Cardiac muscle cell (in vitro differentiated cells and primary cell): ENCODE measurements at regions not wholly inside any gene's neighbourhood (a gene's known extent, or its start where the extent isn't known, plus 50 kb on each side); places are given as distances from the start of the nearest gene placed in this dataset.
"Not testable (repeated sequence)": the region's sequence is repeated elsewhere in the genome, so short reads cannot be mapped to it uniquely, and the experiment has no call there.

Source experiments
- DNase-seq, 2 donors: peaks; one replicate each; pipeline versions ENCODE4 v3.0.0 to v3.0.0-alpha.2; 2010 to 2017; ENCODE audit warnings: low read depth in 1 of 2, low spot score in 1 of 2
- H3K27ac ChIP-seq: fragments of 200-600 bp; sonication (generic); 2 replicates; pipeline ENCODE4 v1.5.1; 2016
- H3K27me3 ChIP-seq: fragments of 200-600 bp; sonication (generic); 2 replicates; pipeline ENCODE4 v1.6.0; 2016; ENCODE audit warnings: control low read depth
- H3K36me3 ChIP-seq: fragments of 200-600 bp; sonication (generic); 2 replicates; pipeline ENCODE4 v1.5.1; 2016; ENCODE audit warnings: control low read depth
- H3K4me1 ChIP-seq: fragments of 200-600 bp; sonication (generic); 2 replicates; pipeline ENCODE4 v1.8.1; 2017; ENCODE audit warnings: low read depth, mild to moderate bottlenecking, mixed run types
- H3K4me3 ChIP-seq: fragments of 200-600 bp; sonication (generic); 2 replicates; pipeline ENCODE4 v1.5.1; 2016; ENCODE audit warnings: mild to moderate bottlenecking
- H3K9me3 ChIP-seq: fragments of 200-600 bp; sonication (generic); 2 replicates; pipeline ENCODE4 v1.5.1; 2017; ENCODE audit warnings: low read depth, mild to moderate bottlenecking, control low read depth
- TF ChIP-seq, protein P1 (sequence below): IDR thresholded peaks from 2 replicates; pipeline ENCODE4 v1.5.1; 2012; ENCODE audit warnings: low read depth, mild to moderate bottlenecking, low read length

DNA sequence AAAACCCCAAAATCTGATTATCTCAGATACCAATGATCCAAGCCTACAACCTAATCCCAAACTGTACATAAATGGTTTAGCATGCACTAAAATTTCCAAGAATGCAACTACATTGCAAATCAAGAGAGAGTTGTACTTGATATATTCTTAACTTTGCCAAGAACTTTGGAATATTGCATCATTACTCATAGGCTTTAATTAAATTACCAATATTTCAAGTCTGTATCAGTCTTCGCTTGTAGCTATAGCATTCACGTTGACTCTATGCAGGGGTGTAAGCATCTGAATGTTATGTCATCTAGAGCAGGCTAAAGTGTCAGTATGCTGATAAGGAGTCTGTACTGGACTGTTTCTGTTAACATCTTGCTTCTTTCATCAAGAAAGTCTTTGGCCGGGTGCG, 56.3 kb downstream of the FOXI3 start:
- TF ChIP-seq, protein P1, sequence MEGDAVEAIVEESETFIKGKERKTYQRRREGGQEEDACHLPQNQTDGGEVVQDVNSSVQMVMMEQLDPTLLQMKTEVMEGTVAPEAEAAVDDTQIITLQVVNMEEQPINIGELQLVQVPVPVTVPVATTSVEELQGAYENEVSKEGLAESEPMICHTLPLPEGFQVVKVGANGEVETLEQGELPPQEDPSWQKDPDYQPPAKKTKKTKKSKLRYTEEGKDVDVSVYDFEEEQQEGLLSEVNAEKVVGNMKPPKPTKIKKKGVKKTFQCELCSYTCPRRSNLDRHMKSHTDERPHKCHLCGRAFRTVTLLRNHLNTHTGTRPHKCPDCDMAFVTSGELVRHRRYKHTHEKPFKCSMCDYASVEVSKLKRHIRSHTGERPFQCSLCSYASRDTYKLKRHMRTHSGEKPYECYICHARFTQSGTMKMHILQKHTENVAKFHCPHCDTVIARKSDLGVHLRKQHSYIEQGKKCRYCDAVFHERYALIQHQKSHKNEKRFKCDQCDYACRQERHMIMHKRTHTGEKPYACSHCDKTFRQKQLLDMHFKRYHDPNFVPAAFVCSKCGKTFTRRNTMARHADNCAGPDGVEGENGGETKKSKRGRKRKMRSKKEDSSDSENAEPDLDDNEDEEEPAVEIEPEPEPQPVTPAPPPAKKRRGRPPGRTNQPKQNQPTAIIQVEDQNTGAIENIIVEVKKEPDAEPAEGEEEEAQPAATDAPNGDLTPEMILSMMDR = no peak
- Histone ChIP-seq H3K9me3 (no peaks in the 10 kb centered on the region), H3K36me3 (no peaks in the 10 kb centered on the region), H3K4me3 (no peak overlapping the region), H3K4me1 (no peaks in the 10 kb centered on the region), H3K27me3 (no peaks in the 10 kb centered on the region), H3K27ac (no peak overlapping the region)
- DNase-seq = no peak

DNA sequence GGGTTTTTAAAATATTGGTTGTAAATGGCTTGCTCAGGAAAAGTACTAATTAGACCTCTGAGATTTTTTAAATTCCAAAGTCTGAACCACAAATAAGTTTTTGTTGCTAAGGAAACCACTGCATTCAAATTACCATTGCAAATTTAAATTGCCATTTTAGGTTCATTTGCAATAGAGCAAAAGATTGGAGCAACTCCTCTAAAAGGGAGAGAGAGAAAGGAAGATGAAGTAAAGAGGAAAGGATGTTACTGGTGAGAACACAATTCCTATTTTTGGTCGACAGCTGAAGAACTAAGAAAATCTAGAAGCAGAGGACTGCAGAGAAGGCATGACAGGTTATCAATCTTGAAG, 74.9 kb downstream of the FOXI3 start:
- Histone ChIP-seq H3K4me3 (no peak overlapping the region), H3K36me3 (no peaks in the 10 kb centered on the region), H3K27me3 (no peaks in the 10 kb centered on the region), H3K9me3 (no peaks in the 10 kb centered on the region), H3K27ac (no peak overlapping the region), H3K4me1 (no peaks in the 10 kb centered on the region)
- TF ChIP-seq, protein P1 = no peak
- no peak for DNase-seq

DNA sequence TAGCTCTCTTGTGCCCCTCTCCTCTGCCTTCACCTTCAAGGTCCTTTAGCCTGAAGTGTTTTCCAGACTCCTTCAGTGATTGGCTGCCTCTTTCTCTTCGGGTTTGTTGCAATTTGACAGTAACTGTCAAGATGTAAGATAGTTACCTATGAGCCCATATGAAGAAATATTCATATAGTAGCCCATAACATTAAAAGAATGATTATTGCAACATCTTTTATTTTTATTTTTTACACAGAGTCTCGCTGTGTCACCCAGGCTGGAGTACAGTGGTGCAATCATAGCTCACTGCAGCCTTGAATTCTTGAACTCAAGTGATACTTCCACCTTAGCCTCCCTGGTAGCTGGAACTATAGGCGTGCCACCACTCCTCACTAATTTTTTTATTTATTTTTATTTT, 80.5 kb downstream of the FOXI3 start:
- TF ChIP-seq, protein P1 = no peak
- no peak for DNase-seq
- no peaks in the 10 kb centered on the region for H3K4me1 ChIP-seq
- no peaks in the 10 kb centered on the region for H3K36me3 ChIP-seq
- no peaks in the 10 kb centered on the region for H3K9me3 ChIP-seq
- H3K27me3 ChIP-seq = no peaks in the 10 kb centered on the region
- H3K4me3 ChIP-seq = no peak overlapping the region
- H3K27ac ChIP-seq = no peak overlapping the region

DNA sequence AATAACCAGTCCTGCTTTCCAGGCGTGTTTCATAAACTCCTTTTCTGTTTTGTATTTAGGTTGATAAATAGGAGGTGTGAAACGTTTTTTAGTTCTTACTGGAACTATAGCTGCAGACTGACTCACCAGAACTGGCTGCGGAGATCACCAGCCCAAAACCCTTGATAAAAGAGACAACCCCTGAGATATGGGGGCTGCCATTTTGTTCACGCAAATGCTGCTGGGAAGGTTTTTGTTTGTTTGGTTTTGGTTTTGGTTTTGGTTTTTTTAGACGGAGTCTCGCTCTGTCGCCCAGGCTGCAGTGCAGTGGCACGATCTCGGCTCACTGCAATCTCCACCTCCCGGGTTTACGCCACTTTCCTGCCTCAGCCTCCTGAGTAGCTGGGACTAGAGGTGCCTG, 87.1 kb downstream of the FOXI3 start:
- not testable (repeated sequence) for DNase-seq, H3K36me3 ChIP-seq, H3K4me1 ChIP-seq, H3K27ac ChIP-seq, H3K9me3 ChIP-seq, H3K27me3 ChIP-seq, H3K4me3 ChIP-seq

DNA sequence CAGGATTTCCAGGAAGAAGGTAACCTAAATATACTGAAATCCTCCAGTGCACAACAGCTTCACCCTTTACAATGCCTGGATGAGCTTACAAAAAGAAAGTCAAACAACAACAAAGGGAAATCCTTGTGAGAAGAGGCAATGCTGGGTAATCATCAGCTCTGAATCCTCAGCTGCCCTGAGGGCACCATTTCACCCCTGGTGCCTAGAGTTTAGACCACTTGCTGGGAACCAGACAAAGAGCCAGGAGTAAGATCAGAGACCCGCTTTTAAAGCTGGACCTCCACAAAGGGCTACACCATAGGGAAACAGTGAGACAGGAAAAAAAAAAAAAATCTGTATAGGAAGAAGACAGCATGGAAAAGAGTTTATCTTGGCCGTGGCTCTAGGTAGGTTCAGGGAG, 97.0 kb downstream of the FOXI3 start:
- no peak for DNase-seq
- H3K4me3 ChIP-seq = no peak overlapping the region
- TF ChIP-seq, protein P1 = no peak

DNA sequence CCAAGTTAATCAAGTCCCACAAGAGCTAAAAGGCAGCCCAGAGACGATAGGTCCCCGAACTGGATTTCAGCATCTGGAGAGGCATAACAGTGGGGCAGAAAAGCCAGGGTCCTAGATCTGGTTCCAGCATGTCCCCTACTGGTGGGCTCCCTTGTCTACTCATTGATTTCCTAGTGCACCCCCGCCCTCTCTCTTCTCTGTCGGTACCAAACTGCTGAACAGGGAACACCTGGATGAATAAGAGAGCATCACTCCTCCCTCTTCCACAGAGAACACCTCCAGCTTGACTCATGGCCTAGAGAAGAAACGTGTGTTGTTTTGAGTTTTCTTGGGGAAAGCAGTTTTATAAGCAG, 101.3 kb downstream of the FOXI3 start:
- DNase-seq = no peak
- Histone ChIP-seq H3K9me3 (no peaks in the 10 kb centered on the region), H3K27me3 (peaks cover 25% of the 10 kb centered on the region), H3K36me3 (no peaks in the 10 kb centered on the region), H3K4me3 (no peak overlapping the region), H3K4me1 (no peaks in the 10 kb centered on the region), H3K27ac (no peak overlapping the region)
- TF ChIP-seq, protein P1 = no peak

More for the DNA sequence above, 97.0 kb downstream of the FOXI3 start:
- Histone ChIP-seq H3K27ac (no peak overlapping the region), H3K9me3 (no peaks in the 10 kb centered on the region), H3K27me3 (peaks cover 6% of the 10 kb centered on the region), H3K4me1 (no peaks in the 10 kb centered on the region), H3K36me3 (no peaks in the 10 kb centered on the region)
